ENCODE measurements at regions not wholly inside any gene's neighbourhood (a gene's known extent, or its start where the extent isn't known, plus 50 kb on each side); places are given as distances from the start of the nearest gene placed in this dataset.
A peak's percentile ranks its signal among the peaks of the same experiment; 100 is the strongest.
"Not testable (repeated sequence)": the region's sequence is repeated elsewhere in the genome, so short reads cannot be mapped to it uniquely, and the experiment has no call there.

DNA sequence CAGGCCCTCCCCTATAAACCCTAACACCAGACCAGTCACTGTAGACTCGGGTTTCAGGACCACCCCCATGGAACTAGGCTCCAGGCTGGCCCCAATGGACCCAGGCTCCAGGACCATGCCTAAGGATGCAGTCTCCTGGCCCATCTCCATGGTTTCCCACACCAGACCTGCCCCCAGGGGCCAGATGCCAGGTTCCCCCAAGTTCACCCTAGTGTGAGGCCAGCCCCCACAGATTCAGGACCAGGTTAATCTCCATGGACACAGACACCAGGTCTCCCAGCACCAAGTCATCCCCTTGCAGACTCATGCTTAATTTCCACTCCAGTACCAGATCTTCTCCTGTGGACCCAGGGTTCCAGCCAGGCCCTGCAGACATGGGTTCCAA lies 103.8 kb upstream of the LANCL2 start:
- no peak for DNase-seq (ENCODE audit: low spot score)

DNA sequence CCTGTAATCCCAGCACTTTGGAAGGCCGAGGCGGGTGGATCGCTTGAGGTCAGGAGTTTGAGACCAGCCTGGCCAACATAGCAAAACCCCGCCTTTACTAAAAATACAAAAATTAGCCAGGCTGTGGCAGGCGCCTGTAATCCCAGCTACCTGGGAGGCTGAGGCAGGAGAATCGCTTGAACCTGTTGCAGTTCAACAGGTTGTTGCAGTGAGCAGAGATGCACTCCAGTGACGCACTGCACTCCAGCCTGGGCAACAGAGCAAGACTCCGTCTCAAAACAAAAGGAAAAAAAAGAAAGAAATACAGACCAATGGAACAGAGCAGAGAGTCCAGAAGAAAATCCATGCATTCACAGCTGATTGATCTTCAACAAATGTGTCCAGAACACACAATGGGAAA lies 99.8 kb upstream of the LANCL2 start:
- DNase-seq (ENCODE audit: low spot score) = not testable (repeated sequence)

DNA sequence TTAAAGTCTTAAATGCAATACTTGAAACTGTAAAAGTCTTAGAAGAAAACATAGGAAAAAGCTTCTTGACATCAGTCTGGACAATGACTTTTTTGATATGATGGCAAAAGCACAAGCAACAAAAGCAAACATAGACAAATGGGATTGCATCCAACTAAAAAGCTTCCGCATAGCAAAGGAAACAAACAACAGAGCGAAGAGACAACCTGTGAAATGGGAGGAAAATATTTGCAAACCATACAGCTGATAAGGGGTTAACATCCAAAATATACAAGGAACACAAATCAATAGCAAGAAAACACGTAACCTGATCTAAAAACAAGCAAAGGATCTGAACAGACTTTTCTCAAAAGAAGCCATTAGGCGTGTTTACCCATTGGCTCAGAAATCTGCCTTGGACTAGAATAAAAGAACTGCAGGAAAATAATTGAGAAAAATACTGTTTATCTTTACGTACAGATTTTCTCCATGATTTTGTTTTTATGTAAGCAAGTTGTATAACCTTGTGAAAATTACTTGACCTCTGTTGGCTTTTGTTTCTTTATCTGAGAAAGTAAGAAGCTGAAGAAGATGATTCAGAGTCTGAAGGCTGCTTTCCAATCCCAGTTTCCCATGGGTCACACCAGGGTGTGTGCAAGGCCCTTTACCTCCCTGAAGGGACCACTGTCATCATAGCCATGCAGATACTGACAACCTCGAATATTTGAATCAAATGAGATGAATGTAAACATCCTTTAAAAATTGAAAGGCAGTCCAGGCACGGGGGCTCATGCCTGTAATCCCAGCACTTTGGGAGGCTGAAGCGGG lies 99.1 kb upstream of the LANCL2 start:
- DNase-seq (ENCODE audit: low spot score) = no peak

DNA sequence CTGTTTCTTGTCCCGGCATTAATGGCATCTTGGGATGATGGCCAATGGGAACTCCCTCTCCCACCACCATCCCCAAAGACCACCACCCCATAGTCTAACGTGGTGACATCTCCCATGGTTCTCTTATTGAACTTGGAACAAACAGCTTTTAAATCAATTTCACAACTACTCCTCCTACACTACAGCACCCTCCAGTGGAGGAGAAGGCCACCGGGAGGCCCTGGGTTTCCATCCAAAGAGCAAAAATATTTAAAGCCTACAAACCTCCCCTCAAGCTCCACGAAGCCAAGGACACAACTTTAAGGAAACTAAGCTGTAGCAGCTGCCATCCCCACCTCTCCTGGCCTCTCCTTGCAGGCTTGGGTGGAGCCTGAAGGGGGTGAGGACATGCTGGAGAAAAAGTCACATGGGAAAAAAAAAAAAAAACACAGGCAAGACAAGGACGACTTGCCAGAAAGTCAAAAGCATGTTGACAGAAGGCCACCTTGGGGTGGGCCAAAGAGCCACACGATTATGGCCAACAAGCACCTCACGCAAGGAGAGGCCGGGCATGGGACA lies 94.0 kb upstream of the LANCL2 start:
- DNase-seq (ENCODE audit: low spot score) = peak; percentile 70

DNA sequence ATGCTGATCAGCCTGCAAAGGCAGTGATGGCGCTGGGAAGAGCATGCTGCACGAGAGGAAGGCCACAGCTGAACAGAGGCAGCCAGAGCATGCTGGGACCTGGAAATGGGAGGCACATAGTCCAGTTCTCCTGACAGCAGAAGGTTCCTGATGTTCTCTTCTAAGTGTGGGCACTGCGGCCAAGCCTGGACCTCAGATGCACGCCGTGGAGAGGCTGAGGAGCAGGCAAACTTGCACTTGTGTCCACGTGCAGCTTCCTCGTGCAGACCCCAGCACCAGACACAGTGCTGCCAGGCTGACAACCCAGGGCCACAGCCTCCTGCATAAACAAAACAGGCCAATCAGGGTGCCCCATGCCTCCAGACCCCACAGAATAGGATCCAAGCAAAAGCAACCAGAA lies 93.5 kb upstream of the LANCL2 start:
- no peak for DNase-seq (ENCODE audit: low spot score)

DNA sequence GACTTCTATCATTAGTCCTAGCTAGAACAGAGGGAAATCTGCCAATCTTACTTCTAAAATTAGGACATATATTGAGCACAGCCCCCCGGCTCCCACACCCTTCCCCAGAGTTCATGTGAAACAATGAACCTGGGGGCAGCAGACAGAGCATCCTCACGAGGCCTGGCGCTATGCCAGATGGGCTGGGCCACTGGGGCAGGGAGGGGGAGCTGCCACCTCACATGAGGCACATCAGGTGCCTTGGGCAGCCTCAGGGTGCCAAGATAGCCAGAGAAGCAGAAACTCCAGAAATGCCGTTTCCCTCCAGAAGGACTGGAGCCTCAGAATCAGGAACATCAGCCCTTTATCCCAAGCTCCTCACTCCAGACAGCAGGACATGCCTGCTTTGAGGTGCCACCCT lies 92.8 kb upstream of the LANCL2 start:
- DNase-seq (ENCODE audit: low spot score) = peak; percentile 3

DNA sequence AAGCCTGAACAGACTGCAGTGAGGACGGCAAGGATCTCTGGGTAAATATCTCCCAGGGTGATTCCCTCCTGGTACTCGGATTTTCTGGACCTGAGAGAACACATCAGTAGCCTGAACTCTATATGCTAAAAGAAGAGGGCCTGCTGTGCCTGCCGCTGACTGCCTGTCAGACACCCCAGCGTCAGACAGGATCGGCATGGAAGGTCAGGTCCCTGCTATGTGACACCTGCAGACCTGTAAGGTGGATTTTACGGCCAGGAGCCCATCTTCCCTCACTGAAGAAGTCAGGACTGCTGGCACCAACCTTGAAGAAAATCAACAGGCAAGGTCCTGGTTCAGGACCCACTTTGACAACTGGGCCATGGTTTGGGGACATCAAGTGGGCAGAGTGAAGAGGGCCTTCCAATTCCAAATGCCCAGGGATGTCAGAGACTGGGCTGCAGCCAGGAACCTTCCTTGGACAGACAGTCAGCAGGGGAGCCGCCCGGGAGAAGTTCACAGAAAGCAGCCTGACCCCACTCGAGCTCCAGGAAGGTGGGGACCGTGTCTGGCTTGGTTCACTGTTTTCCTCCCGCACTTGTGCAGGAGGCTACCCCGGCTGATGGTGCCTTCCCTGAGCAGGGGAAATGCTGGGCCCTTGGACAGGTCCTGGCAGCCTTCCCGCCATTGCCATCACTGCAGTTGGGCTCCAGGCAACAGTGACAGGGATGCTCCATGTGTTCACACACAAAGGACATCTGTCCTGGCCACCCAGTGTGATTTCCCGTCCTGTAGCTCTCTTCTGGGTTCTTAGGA lies 91.8 kb upstream of the LANCL2 start:
- no peak for DNase-seq (ENCODE audit: low spot score)

DNA sequence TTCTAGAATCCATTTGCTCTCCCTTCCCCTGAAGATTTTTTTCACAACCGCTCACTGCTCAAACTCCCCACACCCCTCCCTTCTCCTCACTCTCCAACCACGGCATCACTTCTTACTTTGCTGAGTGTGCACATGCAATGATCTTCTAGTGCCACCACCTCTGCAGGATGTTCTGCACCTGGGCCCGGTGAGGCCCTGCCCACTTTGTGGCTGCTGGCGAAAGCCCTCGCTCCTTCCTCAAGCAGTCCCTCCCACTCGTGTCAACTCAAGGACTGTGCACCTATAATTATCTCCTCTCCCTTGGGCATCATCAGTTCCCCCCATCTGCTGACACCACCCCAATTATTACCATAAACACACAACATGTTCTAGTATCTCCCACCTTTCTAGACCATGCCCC lies 91.0 kb upstream of the LANCL2 start:
- no peak for DNase-seq (ENCODE audit: low spot score)

DNA sequence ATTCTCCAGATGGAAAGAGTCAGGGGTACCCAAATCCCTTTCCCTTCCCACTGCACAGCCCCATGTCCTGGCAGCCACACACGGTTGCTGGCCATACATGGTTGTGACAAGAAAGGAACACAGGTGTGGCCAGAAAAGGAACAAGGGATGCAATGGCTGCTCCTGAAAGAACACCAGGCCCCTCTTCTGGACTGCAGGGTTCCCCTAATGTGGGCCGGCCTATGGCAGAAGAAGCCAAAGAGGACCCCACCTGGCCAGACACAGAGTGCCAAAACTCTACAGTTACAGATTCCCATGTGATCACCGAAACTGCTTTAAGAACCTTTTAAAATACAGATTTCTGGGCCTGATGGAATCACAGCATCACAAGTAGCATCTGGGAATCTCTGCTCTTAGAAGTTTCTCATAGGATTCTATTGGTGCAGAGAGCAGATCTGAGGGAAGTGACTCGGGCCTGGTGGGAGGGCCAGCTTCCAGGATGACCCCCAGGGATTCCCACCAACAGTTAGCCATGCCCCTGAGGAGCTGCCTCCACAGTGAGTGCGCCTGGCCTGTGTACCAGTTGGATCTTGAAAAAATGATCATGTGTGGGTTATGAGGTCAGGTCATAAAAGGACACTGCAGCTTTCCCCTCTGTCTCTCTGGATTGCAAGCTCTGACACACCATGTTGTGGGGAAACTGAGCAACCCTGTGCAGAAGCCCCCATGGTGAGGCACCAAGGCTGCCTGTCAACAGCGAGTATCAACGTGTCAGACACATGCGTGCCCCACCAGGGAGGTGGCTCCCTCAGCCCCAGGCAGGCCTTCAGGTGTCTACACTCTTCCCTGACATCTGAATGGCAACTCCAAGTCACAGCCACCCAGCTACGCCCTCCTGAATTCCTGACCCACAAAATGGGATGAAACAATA lies 89.6 kb upstream of the LANCL2 start:
- DNase-seq (ENCODE audit: low spot score) = no peak

DNA sequence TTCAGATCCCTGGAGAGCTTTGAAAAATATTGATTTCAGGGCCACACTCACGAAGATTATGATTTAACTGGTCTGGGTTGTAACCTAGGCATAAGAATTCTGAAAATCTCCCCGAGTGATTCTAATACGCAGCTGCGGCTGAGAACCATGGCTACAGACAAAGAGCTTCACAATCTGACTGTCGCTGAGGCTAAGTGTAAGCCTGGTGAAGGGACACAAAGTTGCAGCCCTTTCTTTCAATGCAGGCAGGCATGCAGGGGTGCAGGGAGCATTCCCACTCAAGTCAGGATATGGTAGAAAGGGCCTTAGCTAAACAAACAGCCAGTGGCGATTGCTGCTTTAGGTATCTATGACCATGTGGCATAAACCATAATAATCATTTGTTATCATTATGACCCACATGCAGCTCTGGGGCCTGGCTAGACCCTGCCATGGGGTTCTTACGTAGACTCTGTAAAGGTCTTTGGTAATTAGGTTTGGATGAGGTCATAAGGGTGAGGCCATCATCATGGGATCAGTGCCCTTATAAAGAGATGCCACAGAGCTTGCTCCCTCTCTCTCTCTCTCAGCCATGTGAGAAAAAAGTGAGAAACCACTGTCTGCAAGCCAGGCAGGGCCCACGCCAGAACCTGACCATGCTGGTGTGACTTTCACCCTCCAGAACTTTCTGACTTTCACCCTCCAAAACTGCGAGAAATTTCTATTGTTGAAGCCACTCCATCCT lies 88.4 kb upstream of the LANCL2 start:
- no peak for DNase-seq (ENCODE audit: low spot score)

DNA sequence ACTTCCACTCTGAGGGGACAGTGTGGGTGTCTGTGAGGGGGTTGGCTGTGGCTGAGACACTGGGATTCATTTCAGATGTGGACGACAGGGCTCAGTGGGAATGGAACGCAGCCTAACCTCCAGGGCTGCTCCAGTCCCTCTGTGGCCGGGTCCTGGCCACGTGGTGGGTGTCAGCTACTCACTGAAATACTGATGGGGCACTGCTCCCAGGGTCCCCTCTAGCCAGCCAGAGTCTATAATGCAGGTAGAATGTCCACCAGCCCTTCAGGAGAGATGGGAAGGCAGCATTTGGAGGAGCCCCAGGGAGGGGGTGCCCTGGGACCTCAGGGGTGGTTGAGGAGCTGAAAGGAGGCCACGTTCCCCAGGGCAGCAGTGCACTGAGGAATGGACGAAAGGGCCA lies 87.2 kb upstream of the LANCL2 start:
- DNase-seq (ENCODE audit: low spot score) = no peak

DNA sequence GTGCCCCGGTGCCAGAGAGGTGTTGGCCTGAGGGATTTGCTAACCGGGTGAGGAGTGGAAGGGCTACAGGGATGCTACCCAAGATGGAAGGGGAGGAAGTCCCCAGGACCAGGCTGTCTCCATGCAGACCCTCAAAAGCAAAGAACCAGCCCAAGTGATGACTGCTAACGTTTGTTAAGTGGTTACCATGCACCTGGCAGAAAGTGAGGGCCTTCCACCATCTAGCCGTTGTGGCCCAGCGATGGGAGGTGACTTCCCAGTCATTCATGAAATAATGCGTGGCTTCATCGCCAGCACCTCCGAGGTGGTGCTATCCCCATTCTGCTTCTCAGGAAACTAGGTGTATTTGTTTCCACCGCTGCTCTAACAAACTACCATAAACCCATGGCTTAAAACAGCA lies 86.8 kb upstream of the LANCL2 start:
- no peak for DNase-seq (ENCODE audit: low spot score)

DNA sequence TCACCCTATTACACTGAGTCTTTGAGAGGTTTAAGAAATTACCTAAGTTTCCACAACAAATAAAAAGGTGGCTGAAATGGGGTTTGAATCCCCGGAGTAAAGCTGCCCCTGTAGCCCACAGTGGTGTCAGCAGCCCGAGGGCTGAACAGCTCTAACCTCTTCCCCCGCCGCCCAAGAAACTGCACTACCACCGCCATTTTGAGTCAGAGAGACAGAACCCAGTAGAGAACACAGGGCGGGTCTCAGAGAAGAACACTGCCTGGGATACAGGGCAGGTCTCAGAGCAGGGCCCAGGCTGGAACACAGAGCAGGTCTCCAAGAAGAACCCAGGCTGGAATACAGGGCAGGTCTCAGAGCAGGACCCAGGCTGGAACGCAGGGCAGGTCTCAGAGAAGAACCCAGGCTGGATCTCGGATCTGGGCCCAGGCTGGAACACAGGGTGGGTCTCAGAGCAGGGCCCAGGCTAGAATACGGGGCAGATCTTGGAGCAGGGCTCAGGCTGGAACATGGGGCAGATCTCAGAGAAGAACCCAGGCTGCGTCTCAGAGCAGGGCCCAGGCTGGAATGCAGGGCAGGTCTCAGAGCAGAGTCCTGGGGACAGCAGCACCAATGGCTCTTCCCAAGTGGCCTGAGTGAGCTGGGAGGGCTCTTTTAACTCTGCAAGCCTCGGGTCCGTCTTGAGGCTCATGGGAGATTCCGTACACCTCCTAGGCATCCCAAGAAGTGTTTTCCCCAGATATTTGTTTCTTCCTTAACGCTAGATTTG lies 85.9 kb upstream of the LANCL2 start:
- no peak for DNase-seq (ENCODE audit: low spot score)

DNA sequence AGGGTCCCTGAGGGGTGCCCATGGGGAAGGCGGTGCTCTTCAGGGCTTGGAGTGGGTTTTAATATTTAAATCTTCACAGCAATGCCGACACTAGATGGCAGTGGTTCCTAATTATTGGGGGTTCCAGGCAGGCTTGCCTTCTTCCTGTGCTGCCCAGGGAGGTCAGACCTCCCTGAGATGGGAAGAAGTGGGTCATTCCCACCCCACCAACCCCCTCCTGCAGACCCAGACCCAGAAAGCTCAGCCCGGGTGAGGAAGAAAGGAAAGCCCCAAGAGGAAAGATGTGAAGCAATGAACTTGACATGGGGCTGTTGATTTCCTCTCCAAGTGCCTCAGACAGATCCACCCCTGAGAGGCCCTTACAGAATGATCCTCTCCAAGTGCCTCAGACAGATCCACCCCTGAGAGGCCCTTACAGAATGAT lies 85.1 kb upstream of the LANCL2 start:
- peak; percentile 87 for DNase-seq (ENCODE audit: low spot score)

DNA sequence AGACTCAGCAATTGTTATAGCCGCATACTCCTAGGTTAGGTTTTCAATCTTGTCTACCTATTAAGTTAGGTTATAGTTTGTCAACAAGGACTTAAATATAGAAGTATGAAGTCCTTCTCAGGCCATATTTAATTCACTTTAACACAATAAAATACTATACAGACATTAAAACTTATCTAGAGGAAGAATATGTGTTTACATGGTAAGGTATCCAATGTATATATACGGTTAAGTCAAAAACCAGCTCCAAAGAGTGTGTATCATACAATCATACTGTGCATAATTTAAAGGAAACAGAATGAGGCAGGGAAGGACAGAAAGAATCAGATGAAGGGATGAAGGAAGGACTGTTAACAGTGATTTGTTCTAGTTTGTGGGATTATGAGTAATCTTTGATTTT lies 79.5 kb upstream of the LANCL2 start:
- no peak for DNase-seq (ENCODE audit: low spot score)

DNA sequence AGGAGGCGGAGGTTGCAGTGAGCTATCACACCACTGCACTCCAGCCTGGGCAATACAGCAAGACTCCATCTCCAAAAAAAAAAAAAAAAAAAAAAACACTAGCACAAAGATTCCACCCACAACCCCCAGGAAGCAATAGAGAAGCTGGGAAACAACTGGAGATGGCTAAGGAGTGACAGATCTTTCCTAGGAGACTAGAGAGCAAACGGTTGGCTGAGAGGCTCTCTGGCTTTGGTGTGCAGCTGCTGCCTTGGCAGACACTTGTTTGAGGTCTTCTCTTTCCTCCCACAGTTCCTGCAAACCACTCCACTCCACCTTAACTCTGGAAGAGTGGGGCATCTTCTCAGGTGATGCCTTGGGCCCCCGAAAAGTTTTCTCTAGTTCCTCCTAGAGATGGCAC lies 78.5 kb upstream of the LANCL2 start:
- no peak for DNase-seq (ENCODE audit: low spot score)

DNA sequence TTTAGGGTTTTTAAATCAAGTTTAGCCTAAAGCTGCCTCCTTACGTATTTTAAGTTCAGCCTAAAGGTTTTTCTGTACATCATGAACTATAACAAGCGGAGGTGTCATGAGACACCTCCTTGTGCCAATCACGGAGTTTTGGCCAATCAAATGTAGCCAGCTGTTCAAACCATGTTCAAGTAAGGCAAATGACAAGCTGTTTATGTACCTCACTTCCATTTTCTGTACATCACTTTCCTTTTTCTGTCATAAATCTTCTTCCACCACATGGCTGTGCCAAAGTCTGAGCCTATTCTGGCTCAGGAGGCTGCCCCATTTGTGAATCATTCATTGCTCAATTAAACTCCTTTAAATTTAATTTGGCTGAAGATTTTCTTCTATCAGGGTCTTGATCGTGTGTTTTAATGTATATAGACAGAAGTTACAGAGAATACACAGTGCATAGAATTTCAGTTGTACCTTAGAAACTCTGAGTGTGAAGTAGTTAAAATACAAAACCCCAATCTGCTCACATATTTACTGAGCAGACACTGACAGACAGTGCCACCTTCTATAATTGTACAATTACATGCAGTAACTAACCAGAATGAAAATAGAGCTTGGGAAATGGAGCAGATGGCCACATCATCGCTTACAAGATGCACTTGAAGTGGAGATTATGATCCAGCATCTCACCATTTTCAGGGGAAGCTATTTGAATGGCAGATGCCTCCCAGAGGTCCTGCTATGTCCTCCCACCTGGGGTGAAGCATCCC lies 76.9 kb upstream of the LANCL2 start:
- DNase-seq (ENCODE audit: low spot score) = no peak

DNA sequence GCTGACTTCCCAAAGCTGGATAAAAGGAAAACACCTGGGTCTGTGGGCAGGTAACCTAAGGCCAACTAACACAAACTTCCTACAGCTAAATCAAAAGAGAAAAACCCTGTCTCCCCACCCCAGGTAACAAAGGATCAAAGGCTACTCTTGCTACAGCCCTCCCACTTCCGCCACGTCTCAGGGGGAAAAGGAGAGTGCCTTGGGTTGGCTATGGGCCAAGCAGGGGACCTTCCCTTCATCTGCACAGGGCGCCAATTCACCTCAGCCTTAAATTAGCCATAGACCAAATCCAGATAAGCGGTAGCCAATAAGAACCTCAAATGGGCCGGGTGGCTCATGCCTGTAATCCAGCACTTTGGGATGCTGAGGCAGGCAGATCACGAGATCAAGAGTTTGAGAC lies 69.1 kb upstream of the LANCL2 start:
- DNase-seq (ENCODE audit: low spot score) = no peak

DNA sequence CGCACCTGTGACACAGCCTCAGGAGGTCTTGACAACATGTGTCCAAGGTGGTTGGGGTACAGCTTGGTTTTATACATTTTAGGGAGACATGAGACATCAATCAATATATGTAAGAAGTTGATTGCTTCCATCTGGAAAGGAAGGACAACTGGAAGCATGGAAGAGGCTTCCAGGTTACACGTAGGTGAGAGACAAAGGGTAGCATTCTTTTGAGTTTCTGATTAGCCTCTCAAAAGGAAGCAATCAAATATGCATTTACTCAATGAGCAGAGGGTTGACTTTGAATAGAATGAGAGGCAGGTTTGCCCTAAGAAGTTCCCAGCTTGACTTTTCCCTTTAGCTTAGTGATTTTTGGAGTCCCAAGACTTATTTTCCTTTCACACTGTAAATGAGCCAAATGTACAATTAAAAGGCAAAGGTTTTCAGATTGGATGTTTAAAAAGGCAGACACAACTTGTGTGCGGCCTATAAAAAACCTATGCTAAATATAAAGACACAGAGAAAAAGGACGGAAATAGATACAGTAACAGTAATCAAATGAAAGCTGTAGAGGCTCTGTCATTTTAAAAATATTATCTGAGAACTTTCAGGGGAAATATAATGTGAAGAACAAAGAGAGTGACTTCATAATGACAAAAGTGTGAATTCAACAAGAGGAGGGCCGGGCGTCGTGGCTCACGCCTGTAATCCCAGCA lies 65.7 kb upstream of the LANCL2 start:
- DNase-seq (ENCODE audit: low spot score) = no peak
